Middle frontal gyrus (tissue), 1 donor: ENCODE measurements at regions not wholly inside any gene's neighbourhood (a gene's known extent, or its start where the extent isn't known, plus 50 kb on each side); places are given as distances from the start of the nearest gene placed in this dataset.
"Not testable (repeated sequence)": the region's sequence is repeated elsewhere in the genome, so short reads cannot be mapped to it uniquely, and the experiment has no call there.

Source experiments
- DNase-seq: peaks from one replicate; pipeline ENCODE4 v3.0.0-alpha.2; 2015; ENCODE audit warnings: low spot score; ENCODE audit errors: extremely low spot score

- peak; percentile 68 for DNase-seq
Observed at GRCh38 chr2:198314559-198315153, 510.3 kb downstream of the PLCL1 start.

DNA sequence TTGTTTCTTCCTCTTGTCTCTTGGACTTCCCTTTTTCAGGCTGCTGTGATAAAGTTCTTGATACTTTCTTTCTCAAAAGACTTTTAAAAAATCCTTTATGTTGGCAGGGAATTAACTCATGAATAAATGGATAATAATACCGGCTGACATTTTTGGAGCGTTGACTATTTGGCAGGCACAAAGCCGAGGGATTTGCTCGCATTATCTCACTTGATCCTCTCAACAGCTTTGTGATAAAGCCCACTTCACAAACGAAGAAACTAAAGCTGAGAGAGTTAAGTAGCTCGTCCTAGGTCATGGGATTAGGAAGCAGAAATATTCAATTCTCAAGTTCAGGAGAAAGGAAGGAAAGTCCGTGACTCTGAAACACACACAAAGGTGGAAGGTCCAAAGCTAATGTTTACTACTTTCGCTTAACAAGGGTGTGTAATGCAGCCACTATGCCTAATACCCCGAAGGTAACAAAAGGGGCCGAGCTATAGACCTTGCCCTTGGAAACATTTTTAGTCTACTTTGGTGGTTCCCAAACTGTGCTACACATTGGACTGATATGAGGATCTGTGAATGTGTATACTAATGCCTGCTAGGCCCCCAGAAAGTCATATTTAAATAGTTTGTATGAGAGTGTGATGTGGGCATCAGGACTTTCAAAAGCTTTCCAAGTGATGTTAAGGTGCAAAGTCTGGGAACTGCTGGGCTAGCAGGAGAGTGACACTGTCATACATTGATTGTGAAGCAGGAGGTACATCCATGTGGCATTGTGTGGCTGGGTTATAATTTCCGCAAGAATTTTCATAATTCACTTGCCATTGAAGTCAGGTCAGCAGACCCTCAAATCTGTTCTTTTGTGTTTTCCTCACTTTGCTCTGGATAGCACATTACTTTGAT is 508.4 kb downstream of the PLCL1 start:
- DNase-seq: no peak

GRCh38 chr2:198311020-198311419 is 506.6 kb downstream of the PLCL1 start:
- no peak for DNase-seq

DNA sequence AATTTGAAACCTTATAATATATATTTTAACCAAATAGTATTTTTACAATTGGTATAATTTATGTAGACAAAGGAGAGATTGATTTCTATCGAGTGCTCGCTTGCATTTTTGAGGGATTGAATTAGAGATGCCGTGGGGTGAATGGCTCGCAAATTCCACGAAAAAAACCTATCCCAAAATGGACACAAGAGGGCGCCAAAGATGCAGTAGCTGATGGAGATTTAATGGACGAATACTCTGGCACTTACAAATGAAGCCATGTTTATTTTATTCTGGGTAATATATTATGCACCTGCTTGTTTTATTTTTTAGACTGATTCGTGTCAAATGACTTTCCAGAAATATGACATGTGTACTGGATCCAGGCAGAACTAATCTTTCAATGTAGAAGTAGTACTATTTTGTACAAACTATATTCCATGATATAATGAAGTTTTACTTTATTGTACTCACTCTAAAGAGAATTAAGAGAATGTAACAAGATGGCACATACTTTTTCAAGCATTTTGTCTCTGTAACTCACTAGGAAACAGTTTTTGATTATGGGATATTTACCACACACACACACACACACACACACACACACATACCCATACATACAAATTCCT is 505.4 kb downstream of the PLCL1 start:
- DNase-seq: peak; percentile 50

GRCh38 chr2:198309081-198309480 is 504.7 kb downstream of the PLCL1 start:
- DNase-seq: no peak

GRCh38 chr2:198308368-198308767 is 504.0 kb downstream of the PLCL1 start:
- DNase-seq: no peak

- DNase-seq: no peak
Observed at GRCh38 chr2:198307093-198307492, 502.7 kb downstream of the PLCL1 start.

DNA sequence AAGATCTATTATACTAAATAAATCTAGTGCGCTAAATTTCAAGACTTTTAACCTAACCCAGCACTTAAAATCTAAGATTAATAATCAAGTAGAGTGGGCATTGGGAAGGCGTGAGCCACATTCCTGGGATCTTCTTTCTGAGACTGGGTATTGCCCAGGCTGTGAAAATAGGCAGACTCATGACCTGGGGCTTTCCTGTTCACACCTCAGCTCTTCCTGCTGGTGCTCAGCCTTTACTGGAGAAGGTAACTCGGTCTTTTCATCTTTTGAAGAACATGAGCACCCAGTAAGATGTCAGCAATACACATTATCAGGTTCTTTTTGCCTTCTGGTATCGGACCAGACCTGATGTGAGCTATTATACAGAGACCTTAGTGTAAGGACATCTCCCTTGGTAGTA is 500.5 kb downstream of the PLCL1 start:
- no peak for DNase-seq

DNA sequence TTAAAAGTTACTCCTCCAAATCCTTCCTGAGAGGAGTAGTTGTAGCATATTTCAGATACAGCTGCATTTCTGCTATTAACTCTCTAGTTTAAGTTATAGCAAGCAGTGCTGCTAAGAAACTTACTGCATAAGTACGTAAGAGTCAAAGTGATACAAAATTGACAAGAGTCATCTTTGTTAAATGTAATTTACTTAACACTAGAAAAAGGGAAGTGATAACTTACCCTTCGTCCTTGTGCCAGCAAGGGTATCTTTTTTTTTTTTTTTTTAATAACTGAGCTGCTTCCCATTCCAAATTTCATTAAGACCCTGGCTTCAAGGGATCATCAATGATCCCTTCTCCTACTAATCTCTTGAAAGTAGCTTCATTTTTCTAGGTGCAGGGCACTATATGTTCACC is 493.0 kb downstream of the PLCL1 start:
- no peak for DNase-seq

DNA sequence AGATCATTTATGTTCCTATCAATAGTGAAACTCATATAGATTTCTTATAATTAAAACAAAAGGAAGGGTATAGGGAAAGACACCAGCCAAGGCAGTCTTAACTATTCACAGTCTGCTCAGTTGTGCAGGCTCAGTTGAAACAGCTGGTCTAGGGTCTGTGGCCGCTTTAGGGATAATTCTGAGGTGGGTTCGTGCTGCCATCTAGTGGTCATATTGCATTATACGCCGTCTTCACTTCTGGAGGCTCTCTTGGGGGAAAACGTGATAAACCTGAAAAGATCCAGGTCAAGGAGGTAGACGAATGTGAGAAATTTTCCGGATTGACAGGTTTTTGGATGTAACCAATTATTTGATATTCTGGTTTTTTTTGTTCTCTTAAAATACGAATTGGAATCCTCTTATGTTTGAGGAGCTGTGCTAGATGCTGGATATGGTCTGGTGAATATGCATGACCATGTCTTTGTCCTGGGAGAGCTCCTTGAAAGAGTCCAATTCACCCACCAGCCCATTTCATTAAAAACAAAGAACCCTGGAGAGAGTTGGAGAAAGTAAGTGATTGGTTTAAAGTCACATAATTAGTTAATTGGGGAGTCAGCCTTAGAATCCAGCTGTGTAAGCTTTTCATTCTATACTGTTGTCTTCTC is 492.4 kb downstream of the PLCL1 start:
- DNase-seq: peak; percentile 53

- DNase-seq: no peak
Observed at GRCh38 chr2:198293281-198293680, 488.9 kb downstream of the PLCL1 start.

DNA sequence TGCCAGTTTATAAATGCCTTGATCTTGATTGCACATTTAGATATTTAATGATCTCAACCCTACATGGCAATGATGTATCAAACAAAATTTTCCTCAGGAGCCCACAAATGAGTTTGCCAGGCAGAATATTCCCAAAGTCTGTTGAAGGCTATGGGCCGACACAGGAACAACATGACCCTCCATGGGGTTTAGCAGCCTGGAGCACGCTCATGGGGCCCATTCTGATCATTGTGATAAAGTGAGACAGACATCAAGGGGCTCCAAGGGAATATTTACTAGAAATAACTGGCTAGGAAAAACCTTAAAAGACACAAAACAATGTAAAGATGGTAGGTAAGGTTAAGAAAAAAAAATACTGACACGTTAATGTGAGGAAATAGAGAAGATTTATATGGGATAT is 485.4 kb downstream of the PLCL1 start:
- no peak for DNase-seq

DNA sequence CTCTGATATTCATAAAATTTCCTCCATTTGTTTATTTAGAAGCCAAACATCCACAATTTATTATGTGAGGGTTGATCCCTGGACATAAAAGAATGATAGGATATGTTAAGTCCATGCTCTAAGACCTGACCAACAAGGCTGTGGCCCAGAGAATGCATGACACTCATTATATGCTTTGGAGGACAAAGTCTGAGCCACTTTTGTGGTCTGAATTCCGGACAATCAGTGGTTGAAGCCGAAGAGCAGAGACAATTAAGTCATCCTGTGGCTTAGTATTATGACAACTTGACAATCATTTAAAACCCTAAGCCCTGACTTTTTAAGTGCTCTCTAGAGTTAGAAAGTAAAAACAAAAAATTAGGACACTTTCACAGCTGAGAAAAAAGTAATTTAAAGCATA is 483.3 kb downstream of the PLCL1 start:
- no peak for DNase-seq

DNA sequence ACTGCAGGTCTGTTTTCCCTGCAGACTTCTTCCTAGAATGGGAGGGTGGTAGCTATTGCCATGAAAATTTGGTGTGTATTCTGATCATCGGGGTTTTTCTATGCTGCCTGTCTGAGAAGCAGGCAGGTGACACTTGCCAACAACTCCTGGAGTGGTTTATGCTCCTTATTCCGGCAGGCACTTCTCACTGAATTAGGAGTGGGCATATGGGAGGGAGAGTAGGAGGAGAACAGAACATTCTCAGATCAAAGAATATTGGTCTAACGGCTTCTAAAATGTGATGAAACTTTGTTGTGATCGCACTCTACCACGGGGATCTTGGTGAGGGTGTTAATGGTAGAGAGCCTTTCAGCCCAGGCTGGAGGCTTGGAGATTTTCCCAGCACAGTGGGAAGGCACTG is 480.8 kb downstream of the PLCL1 start:
- peak; percentile 31 for DNase-seq

GRCh38 chr2:198283146-198283545 is 478.8 kb downstream of the PLCL1 start:
- DNase-seq: no peak

DNA sequence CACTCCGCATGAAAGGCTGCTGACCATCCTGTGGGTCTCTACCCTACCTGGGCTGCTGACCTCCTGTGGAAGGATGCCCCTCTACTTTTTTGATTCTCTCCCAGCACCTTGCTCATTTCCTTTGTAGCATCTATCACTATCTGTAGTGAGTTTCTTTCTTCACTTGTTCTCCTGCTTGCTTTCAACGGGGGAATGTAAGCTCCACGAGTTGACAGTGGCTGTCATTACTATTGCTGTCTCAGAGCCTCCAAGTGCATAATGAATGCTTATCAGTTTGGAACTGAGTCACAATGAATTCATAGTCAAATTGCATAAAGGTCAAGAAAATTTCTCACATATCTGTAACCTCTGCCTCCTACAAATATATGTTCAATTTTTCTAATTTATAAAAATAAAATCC is 477.7 kb downstream of the PLCL1 start:
- DNase-seq: no peak

- no peak for DNase-seq
Observed at GRCh38 chr2:198280145-198280544, 475.8 kb downstream of the PLCL1 start.

DNA sequence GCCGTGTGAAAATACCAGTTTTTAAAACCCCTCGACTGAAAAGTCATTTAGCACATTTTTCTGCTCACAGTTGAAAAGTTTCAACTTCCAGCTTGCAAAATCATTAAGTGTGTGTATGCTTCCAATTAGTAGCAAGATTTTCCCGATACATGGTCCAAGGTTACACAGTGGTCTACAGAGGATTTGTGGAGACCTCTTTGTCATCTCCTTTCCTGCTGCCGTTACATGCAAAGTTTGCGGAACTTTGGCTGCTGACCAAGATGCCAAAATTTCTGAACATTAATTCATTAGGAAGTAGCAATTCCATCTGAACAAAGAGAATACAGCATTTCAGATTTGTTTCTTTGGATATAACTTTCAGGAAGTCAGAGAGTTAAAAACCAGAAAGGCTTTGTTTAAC is 474.6 kb downstream of the PLCL1 start:
- DNase-seq: no peak

DNA sequence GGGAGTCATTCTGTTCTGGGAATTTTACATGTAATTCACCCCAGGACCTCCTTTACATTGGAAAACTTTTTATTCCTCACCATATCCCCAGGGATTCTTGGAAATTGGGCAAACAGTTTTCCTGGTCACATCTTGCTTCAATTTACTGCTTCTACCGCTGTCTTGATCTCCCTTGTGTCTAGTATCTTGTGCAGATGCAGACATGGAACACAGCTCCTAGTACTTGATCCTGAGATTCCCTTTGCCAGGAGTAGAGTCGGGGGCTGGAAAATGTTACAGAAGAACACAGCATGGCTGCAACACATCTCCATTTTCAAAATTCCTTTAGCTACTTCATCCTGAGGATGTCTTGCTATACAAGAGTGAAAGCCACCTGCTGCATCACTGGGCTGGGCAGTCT is 472.8 kb downstream of the PLCL1 start:
- no peak for DNase-seq

- no peak for DNase-seq
Observed at GRCh38 chr2:198273660-198274059, 469.3 kb downstream of the PLCL1 start.

GRCh38 chr2:198270157-198270556 is 465.8 kb downstream of the PLCL1 start:
- not testable (repeated sequence) for DNase-seq

DNA sequence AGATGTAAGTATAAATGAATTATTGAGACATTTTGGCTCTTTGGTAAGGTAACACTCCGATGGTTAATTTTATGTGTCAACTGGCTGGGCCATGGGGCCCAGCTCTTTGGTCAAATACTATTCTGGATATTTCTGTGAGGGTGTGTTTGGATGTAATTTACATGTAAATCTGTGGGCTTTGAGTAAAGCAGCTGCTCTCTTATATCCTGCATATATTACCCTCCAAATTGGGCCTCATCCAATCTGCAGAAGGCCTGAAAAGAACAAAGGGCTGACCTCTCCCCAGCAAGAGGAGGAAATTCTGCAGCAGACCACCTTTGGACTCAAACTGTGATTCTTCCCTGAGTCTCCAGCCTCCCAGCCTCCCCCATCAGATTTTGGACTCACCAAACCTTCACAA is 464.1 kb downstream of the PLCL1 start:
- DNase-seq: no peak
